Testis (tissue), 2 donors: ENCODE measurements at regions not wholly inside any gene's neighbourhood (a gene's known extent, or its start where the extent isn't known, plus 50 kb on each side); places are given as distances from the start of the nearest gene placed in this dataset.

Source experiments
- DNase-seq: peaks from one replicate; pipeline ENCODE4 v3.0.0-alpha.2; 2019
- H3K27ac ChIP-seq, 2 donors: fragments of 200-600 bp; sonication (generic); one replicate each; pipeline ENCODE4 v1.5.1; 2019
- H3K27me3 ChIP-seq: fragments of 200-600 bp; sonication (generic); one replicate; pipeline ENCODE4 v1.5.1; 2019
- H3K36me3 ChIP-seq: fragments of 200-600 bp; sonication (generic); one replicate; pipeline ENCODE4 v1.5.1; 2017; ENCODE audit warnings: low read depth; ENCODE audit errors: missing control alignments
- H3K4me1 ChIP-seq: fragments of 200-600 bp; sonication (generic); one replicate; pipeline ENCODE4 v1.5.1; 2019
- H3K4me3 ChIP-seq, 2 donors: fragments of 200-600 bp; sonication (generic); one replicate each; pipeline ENCODE4 v1.5.1; 2017 to 2019
- H3K9me3 ChIP-seq: fragments of 200-600 bp; sonication (generic); one replicate; pipeline ENCODE4 v1.5.1; 2017
- CTCF ChIP-seq, 3 experiments: fragments of 450-650 bp in 2 of 3; fragments of 200-600 bp in 1 of 3; sonication (generic) in 1 of 3; IDR thresholded peaks; one replicate each; pipeline ENCODE4 v1.5.1; 2016 to 2019; ENCODE audit warnings: antibody characterized with exemption in 3 of 3, mild to moderate bottlenecking in 2 of 3, moderate library complexity in 1 of 3
- POLR2A ChIP-seq: fragments of 450-650 bp; IDR thresholded peaks from one replicate; pipeline ENCODE4 v1.6.1; 2017; ENCODE audit warnings: antibody characterized with exemption, mild to moderate bottlenecking, moderate library complexity
- WGBS, 2 donors: methylation state at CpG; one replicate each; pipeline ENCODE4 v1.1.5; 2018; 5-methylcytosine and 5-hydroxymethylcytosine counted together
- intact Hi-C: fragments of 100-400 bp; cut with DNase I; formaldehyde crosslinking; loops from one replicate; pipeline ENCODE4 v1.15.1; 2023; ENCODE audit warnings: low total_unique reads

GRCh38 chr13:43981091-43981490, 101.4 kb downstream of the LACC1 start:
- H3K36me3 ChIP-seq: no peaks in the 10 kb centered on the region
- no peaks in the 10 kb centered on the region for H3K27me3 ChIP-seq
- intact Hi-C loops: no loop called here
- no peak overlapping the region for H3K4me3 ChIP-seq
- no peaks in the 10 kb centered on the region for H3K9me3 ChIP-seq
- no peak for DNase-seq
- H3K27ac ChIP-seq: no peak overlapping the region
- peaks cover 7% of the 10 kb centered on the region for H3K4me1 ChIP-seq
- 91 to 95% methylated on average over 5 of the region's 5 CpGs for WGBS, 2 donors
- TF ChIP-seq CTCF (IDR thresholded peaks at IDR 0.05) (no peak), POLR2A (no peak)

GRCh38 chr13:43981512-43982301, 102.0 kb downstream of the LACC1 start:
- Histone ChIP-seq H3K27ac (no peak overlapping the region), H3K4me1 (peaks cover 14% of the 10 kb centered on the region), H3K27me3 (no peaks in the 10 kb centered on the region), H3K36me3 (no peaks in the 10 kb centered on the region), H3K4me3 (no peak overlapping the region), H3K9me3 (no peaks in the 10 kb centered on the region)
- TF ChIP-seq POLR2A: no peak
- no peak for TF ChIP-seq CTCF (IDR thresholded peaks at IDR 0.05)
- WGBS, 2 donors: 86 to 96% methylated on average over 3 of the region's 3 CpGs
- DNase-seq: no peak
- intact Hi-C loops: no loop called here

GRCh38 chr13:43983373-43983772, 103.7 kb downstream of the LACC1 start:
- H3K36me3 ChIP-seq: no peaks in the 10 kb centered on the region
- no peaks in the 10 kb centered on the region for H3K27me3 ChIP-seq
- WGBS, 2 donors: 87 to 91% methylated on average over 7 of the region's 7 CpGs
- DNase-seq: no peak
- no peak for TF ChIP-seq POLR2A
- no peak for TF ChIP-seq CTCF (IDR thresholded peaks at IDR 0.05)
- H3K27ac ChIP-seq: no peak overlapping the region
- intact Hi-C loops: no loop called here
- no peak overlapping the region for H3K4me3 ChIP-seq
- H3K4me1 ChIP-seq: peaks cover 15% of the 10 kb centered on the region
- H3K9me3 ChIP-seq: no peaks in the 10 kb centered on the region

GRCh38 chr13:43984292-43984691, 104.6 kb downstream of the LACC1 start:
- Histone ChIP-seq H3K9me3 (no peaks in the 10 kb centered on the region), H3K27me3 (no peaks in the 10 kb centered on the region), H3K27ac (no peak overlapping the region), H3K36me3 (no peaks in the 10 kb centered on the region), H3K4me3 (no peak overlapping the region), H3K4me1 (peaks cover 15% of the 10 kb centered on the region)
- no peak for DNase-seq
- 90 to 95% methylated on average over 2 of the region's 2 CpGs for WGBS, 2 donors
- intact Hi-C loops: no loop called here
- TF ChIP-seq POLR2A (no peak), CTCF (IDR thresholded peaks at IDR 0.05) (no peak)
